ENCODE measurements at regions not wholly inside any gene's neighbourhood (a gene's known extent, or its start where the extent isn't known, plus 50 kb on each side); places are given as distances from the start of the nearest gene placed in this dataset.

- TF ChIP-seq SNAPC4 (CRISPR knock-in tag; IDR thresholded peaks at IDR 0.05): no peak
Measured at GRCh38 chr2:217227794-217228193, 367.9 kb upstream of the TNP1 start (continued).

DNA sequence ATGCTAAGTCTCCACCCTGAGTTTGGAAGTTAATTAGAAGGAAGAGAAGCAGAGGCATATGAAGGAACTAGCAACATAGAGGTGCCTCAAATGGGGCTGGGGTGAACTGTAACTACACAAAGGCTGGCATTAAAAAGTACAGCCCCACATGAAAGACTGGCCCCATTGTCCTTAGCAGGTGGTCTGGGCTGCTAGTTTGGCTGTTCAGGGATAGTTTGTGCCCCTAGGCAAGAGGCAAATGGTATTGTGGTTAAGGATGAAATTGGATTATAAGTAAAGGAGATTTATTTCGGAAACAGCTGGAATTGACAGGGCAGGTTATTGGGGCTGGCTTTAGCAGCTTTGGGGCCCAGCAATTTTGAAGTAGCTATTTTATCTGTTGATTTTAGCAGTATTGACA, 365.7 kb upstream of the TNP1 start:
- in situ Hi-C loops (cut with HindIII; ENCODE audit: extremely low pct_ligation_motif_present, low pct_unique_long_range_greater_than_20kb): no loop called here
- Histone ChIP-seq H3K9me3 (ENCODE audit: low read length) (no peaks in the 10 kb centered on the region), H3K9ac (ENCODE audit: insufficient read depth, low read depth, low read length) (no peak overlapping the region), H3K36me3 (replicated peaks in 1 of 2; ENCODE audit: control insufficient read depth in 1 of 2, insufficient read depth in 2 of 2, low read length in 2 of 2) (no peaks in the 10 kb centered on the region), H3K4me1 (ENCODE audit: insufficient read depth, low read length) (no peaks in the 10 kb centered on the region), H3K27me3 (ENCODE audit: control insufficient read depth in 1 of 2, insufficient read depth in 2 of 2, low read length in 2 of 2) (peaks cover 0 to 15% of the 10 kb centered on the region in 2 experiments; a peak in 2 of 5 replicates), H4K20me1 (ENCODE audit: insufficient read depth, low read length) (no peaks in the 10 kb centered on the region), H3K79me2 (ENCODE audit: insufficient read depth, low read length) (no peaks in the 10 kb centered on the region), H3K4me3 (replicated peaks in 1 of 3; ENCODE audit: insufficient read depth in 1 of 3, low read depth in 2 of 3, low read length in 3 of 3) (no peak overlapping the region), H3K27ac (ENCODE audit: extremely low read length, insufficient read depth, low read length) (no peak overlapping the region), H2AFZ (ENCODE audit: low read length) (no peak overlapping the region), H3K4me2 (ENCODE audit: low read depth, low read length) (no peak overlapping the region)
- intact Hi-C loops (cut with micrococcal nuclease; ENCODE audit: unreplicated experiment): no loop called here
- no peak for FAIRE-seq
- no TSS peak for BruUV-seq (replicated peaks)
- no peak for TF ChIP-seq ZNF546 (CRISPR knock-in tag; conservative IDR thresholded peaks at IDR 0.05)
- WGBS (ENCODE audit: low lambda C conversion rate): 3% methylated on average over 1 of the region's 1 CpG
- CTCF ChIA-PET (ENCODE audit: low intra/inter-chr PET ratio, low total read pairs): no interaction called here
- DNase-seq (ENCODE audit: low spot score): no peak
- POLR2A ChIA-PET: no interaction called here
- no peak for ATAC-seq
